Keratinocyte (primary cell): ENCODE measurements at regions not wholly inside any gene's neighbourhood (a gene's known extent, or its start where the extent isn't known, plus 50 kb on each side); places are given as distances from the start of the nearest gene placed in this dataset.

ENCODE experiments used
- DNase-seq: peaks from one replicate; pipeline ENCODE4 v3.0.0-alpha.2; 2011; ENCODE audit warnings: low read depth, missing footprints, low spot score
- FAIRE-seq: peaks from 2 replicates; lab custom pipeline; 2011; peaks lifted over from hg19 to GRCh38; lab: Jason Lieb, UNC
- H2AFZ ChIP-seq: 2 replicates; pipeline ENCODE4 v1.6.0; 2012; ENCODE audit warnings: low read length, control low read depth, inconsistent platforms; ENCODE audit not compliant: control insufficient read depth
- H3K27ac ChIP-seq: 2 replicates; pipeline ENCODE4 v1.5.1; 2011; ENCODE audit warnings: low read length; ENCODE audit not compliant: control insufficient read depth, insufficient read depth
- H3K27me3 ChIP-seq: 3 replicates; pipeline ENCODE4 v1.6.0; 2011; ENCODE audit warnings: low read length; ENCODE audit not compliant: control insufficient read depth, insufficient read depth; ENCODE audit errors: extremely low read depth
- H3K36me3 ChIP-seq, 2 experiments: 2 replicates in 1 of 2; 3 replicates in 1 of 2; pipeline ENCODE4 v1.5.1; 2011; ENCODE audit warnings: low read length in 2 of 2, mild to moderate bottlenecking in 1 of 2; ENCODE audit not compliant: control insufficient read depth in 2 of 2, insufficient read depth in 2 of 2; ENCODE audit errors: extremely low read depth in 1 of 2
- H3K4me1 ChIP-seq: 3 replicates; pipeline ENCODE4 v1.5.1; 2011; ENCODE audit warnings: low read length; ENCODE audit not compliant: control insufficient read depth, insufficient read depth; ENCODE audit errors: extremely low read depth
- H3K4me2 ChIP-seq: 3 replicates; pipeline ENCODE4 v1.6.0; 2011; ENCODE audit warnings: low read depth, low read length; ENCODE audit not compliant: control insufficient read depth, insufficient read depth; ENCODE audit errors: extremely low read depth
- H3K4me3 ChIP-seq, 3 experiments: fragments of 200-600 bp in 1 of 3; sonication (generic) in 1 of 3; 2 replicates in 2 of 3; 3 replicates in 1 of 3; pipeline ENCODE4 v1.5.1; 2011 to 2016; ENCODE audit warnings: low read length in 3 of 3, mild to moderate bottlenecking in 3 of 3, control low read depth in 2 of 3, inconsistent platforms in 1 of 3, low read depth in 1 of 3, mixed read lengths in 1 of 3, mixed run types in 1 of 3, moderate library complexity in 1 of 3; ENCODE audit not compliant: control insufficient read depth in 2 of 3, insufficient read depth in 2 of 3; ENCODE audit errors: extremely low read depth in 1 of 3
- H3K79me2 ChIP-seq: 2 replicates; pipeline ENCODE4 v1.6.0; 2012; ENCODE audit warnings: low read length; ENCODE audit not compliant: control insufficient read depth, insufficient read depth
- H3K9ac ChIP-seq: 3 replicates; pipeline ENCODE4 v1.6.0; 2011; ENCODE audit warnings: low read length; ENCODE audit not compliant: control insufficient read depth, insufficient read depth; ENCODE audit errors: extremely low read depth
- H3K9me1 ChIP-seq: 3 replicates; pipeline ENCODE4 v1.6.0; 2011; ENCODE audit warnings: low read length; ENCODE audit not compliant: control insufficient read depth, insufficient read depth; ENCODE audit errors: extremely low read depth
- H3K9me3 ChIP-seq: 2 replicates; pipeline ENCODE4 v1.5.1; 2012; ENCODE audit warnings: low read depth, low read length; ENCODE audit not compliant: control insufficient read depth
- H4K20me1 ChIP-seq: 3 replicates; pipeline ENCODE4 v1.6.0; 2011; ENCODE audit warnings: low read length; ENCODE audit not compliant: control insufficient read depth, insufficient read depth; ENCODE audit errors: extremely low read depth
- CTCF ChIP-seq, 3 experiments: IDR thresholded peaks in 1 of 3; conservative IDR thresholded peaks in 1 of 3; optimal IDR thresholded peaks in 1 of 3; 2 replicates in 2 of 3; 3 replicates in 1 of 3; pipeline versions ENCODE3 to v1.5.1; 2011; ENCODE audit warnings: low read length in 3 of 3, mild to moderate bottlenecking in 3 of 3, moderate library complexity in 2 of 3, control low read depth in 1 of 3, inconsistent platforms in 1 of 3; ENCODE audit not compliant: insufficient read depth in 2 of 3; ENCODE audit errors: extremely low read depth in 1 of 3
- EZH2 ChIP-seq: IDR thresholded peaks from one replicate; pipeline ENCODE4 v1.6.1; 2012; ENCODE audit warnings: inconsistent platforms, mild to moderate bottlenecking, low read length, moderate library complexity
- dilution Hi-C: fragments of 300-500 bp; cut with MboI; formaldehyde crosslinking; loops from one replicate; pipeline ENCODE4 v1.7.0; 2020; ENCODE audit warnings: low sequenced_read_pairs; ENCODE audit not compliant: extremely low pct_ligation_motif_present

DNA sequence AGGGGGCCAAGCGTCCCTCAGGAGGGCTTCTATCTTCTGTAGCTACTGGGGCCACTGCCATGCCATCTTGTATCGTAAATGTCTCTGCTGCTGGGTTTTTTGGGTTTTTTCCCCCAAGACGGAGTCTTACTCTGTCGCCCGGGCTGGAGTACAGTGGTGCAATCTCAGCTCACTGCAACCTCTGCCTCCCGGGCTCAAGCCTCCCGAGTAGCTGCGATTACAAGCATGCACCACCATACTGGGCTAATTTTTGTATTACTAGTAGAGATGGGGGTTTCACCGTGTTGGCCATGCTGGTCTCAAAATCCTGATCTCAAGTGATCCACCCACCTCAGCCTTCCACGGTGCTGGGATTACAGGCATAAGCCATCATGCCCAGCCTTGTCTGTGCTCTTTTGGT, 111.3 kb upstream of the LOC128125822 start:
- dilution Hi-C loops: no loop called here
- H3K27me3 ChIP-seq: no peaks in the 10 kb centered on the region
- no peaks in the 10 kb centered on the region for H3K36me3 ChIP-seq
- H3K9me3 ChIP-seq: no peaks in the 10 kb centered on the region
- H3K9me1 ChIP-seq: no peaks in the 10 kb centered on the region
- DNase-seq (no peak), FAIRE-seq (no peak)
- H2AFZ ChIP-seq: no peak overlapping the region
- H3K79me2 ChIP-seq: no peaks in the 10 kb centered on the region
- TF ChIP-seq CTCF (optimal IDR thresholded peaks at IDR 0.05 in 1 of 3, IDR thresholded peaks at IDR 0.05 in 1 of 3, conservative IDR thresholded peaks at IDR 0.05 in 1 of 3; ENCODE audit: extremely low read depth in 1 of 3, insufficient read depth in 2 of 3, low read length in 3 of 3) (no peak), EZH2 (no peak)
- no peak overlapping the region for H3K27ac ChIP-seq
- H4K20me1 ChIP-seq: no peaks in the 10 kb centered on the region
- no peak overlapping the region for H3K4me3 ChIP-seq
- H3K9ac ChIP-seq: no peak overlapping the region
- peaks cover 8% of the 10 kb centered on the region for H3K4me1 ChIP-seq
- no peak overlapping the region for H3K4me2 ChIP-seq

GRCh38 chr6:63464060-63464459, 108.2 kb upstream of the LOC128125822 start:
- H3K79me2 ChIP-seq: no peaks in the 10 kb centered on the region
- no peak overlapping the region for H3K27ac ChIP-seq
- H3K9ac ChIP-seq: no peak overlapping the region
- DNase-seq (no peak), FAIRE-seq (no peak)
- H3K27me3 ChIP-seq: no peaks in the 10 kb centered on the region
- H2AFZ ChIP-seq: no peak overlapping the region
- dilution Hi-C loops: no loop called here
- H3K9me3 ChIP-seq: no peaks in the 10 kb centered on the region
- TF ChIP-seq EZH2 (no peak), CTCF (optimal IDR thresholded peaks at IDR 0.05 in 1 of 3, IDR thresholded peaks at IDR 0.05 in 1 of 3, conservative IDR thresholded peaks at IDR 0.05 in 1 of 3; ENCODE audit: extremely low read depth in 1 of 3, insufficient read depth in 2 of 3, low read length in 3 of 3) (no peak)
- H3K4me1 ChIP-seq: peaks cover 8% of the 10 kb centered on the region
- no peak overlapping the region for H3K4me3 ChIP-seq
- H4K20me1 ChIP-seq: no peaks in the 10 kb centered on the region
- H3K9me1 ChIP-seq: no peaks in the 10 kb centered on the region
- no peaks in the 10 kb centered on the region for H3K36me3 ChIP-seq
- no peak overlapping the region for H3K4me2 ChIP-seq
